ENCODE measurements at regions not wholly inside any gene's neighbourhood (a gene's known extent, or its start where the extent isn't known, plus 50 kb on each side); places are given as distances from the start of the nearest gene placed in this dataset.

GRCh38 chr1:240004086-240004749, 87.5 kb upstream of the FMN2 start:
- TF ChIP-seq CTCF (IDR thresholded peaks at IDR 0.05) (peak in 2 of 4 experiments; percentile 36 to 68), EP300 (IDR thresholded peaks at IDR 0.05) (no peak)
